K562 (cell line): ENCODE measurements at regions not wholly inside any gene's neighbourhood (a gene's known extent, or its start where the extent isn't known, plus 50 kb on each side); places are given as distances from the start of the nearest gene placed in this dataset.

Experiments
- ATAC-seq: fragments of 200-7000 bp; cut with Tn5 transposase; 3 replicates; pipeline ENCODE4 v1.9.1; 2020; ENCODE audit warnings: moderate library complexity
- BruUV-seq: library from RNA; stranded (reverse); fragments of 400-500 nt; replicated peaks from 2 replicates; lab custom pipeline; 2021; lab: Mats Ljungman, UMichigan
- CTCF ChIA-PET: fragments of 300-600 bp; formaldehyde crosslinking; extraction: SDS; loops from one replicate; lab custom pipeline; 2021; ENCODE audit warnings: low intra/inter-chr PET ratio; lab: Yijun Ruan, JAX
- POLR2A ChIA-PET: fragments of 300-600, 350-650 bp; sonication (Branson Sonifier 250); formaldehyde crosslinking; extraction: SDS; loops from one replicate; lab custom pipeline; 2021; ENCODE audit warnings: antibody characterized with exemption, inconsistent platforms; lab: Yijun Ruan, JAX
- DNase-seq, 4 experiments: peaks; one replicate each; pipeline versions ENCODE4 v3.0.0 to v3.0.0-alpha.2; 2011 to 2018; ENCODE audit warnings: low spot score in 3 of 4, mixed read lengths in 3 of 4; ENCODE audit errors: extremely low read depth in 1 of 4
- FAIRE-seq: peaks from 2 replicates; lab custom pipeline; 2011; peaks lifted over from hg19 to GRCh38; lab: Jason Lieb, UNC
- H2AFZ ChIP-seq: 2 replicates; pipeline ENCODE4 v1.6.0; 2011; ENCODE audit warnings: low read depth, low read length, control low read depth, inconsistent platforms
- H3K27ac ChIP-seq: fragments of 200-600 bp; 3 replicates; pipeline ENCODE4 v1.8.0; 2011; ENCODE audit warnings: low read depth, mild to moderate bottlenecking, control low read depth, inconsistent platforms, low read length, moderate library complexity, mixed read lengths; ENCODE audit errors: extremely low read depth
- H3K27me3 ChIP-seq, 2 experiments: fragments of 300-600 bp in 1 of 2; 2 replicates in 1 of 2; 3 replicates in 1 of 2; pipeline versions ENCODE4 v1.6.0 to v1.8.0; 2011; ENCODE audit warnings: inconsistent platforms in 2 of 2, low read length in 2 of 2, mild to moderate bottlenecking in 1 of 2, mixed read lengths in 1 of 2, moderate library complexity in 1 of 2; ENCODE audit not compliant: control insufficient read depth in 2 of 2, insufficient read depth in 2 of 2
- H3K36me3 ChIP-seq: fragments of 300-600 bp; 3 replicates; pipeline ENCODE4 v1.8.0; 2011; ENCODE audit warnings: mild to moderate bottlenecking, low read length, inconsistent platforms; ENCODE audit not compliant: control insufficient read depth, insufficient read depth
- H3K4me1 ChIP-seq, 2 experiments: fragments of 200-600 bp in 1 of 2; replicated peaks in 1 of 2; 2 replicates in 1 of 2; 3 replicates in 1 of 2; pipeline versions ENCODE4 v1.5.1 to v1.8.0; 2011; ENCODE audit warnings: inconsistent platforms in 2 of 2, low read length in 2 of 2, mild to moderate bottlenecking in 1 of 2, mixed read lengths in 1 of 2, moderate library complexity in 1 of 2; ENCODE audit not compliant: control insufficient read depth in 2 of 2, insufficient read depth in 2 of 2
- H3K4me2 ChIP-seq: 2 replicates; pipeline ENCODE4 v1.6.1; 2011; ENCODE audit warnings: low read length, control low read depth, inconsistent platforms, mixed read lengths; ENCODE audit not compliant: insufficient read depth
- H3K4me3 ChIP-seq: fragments of 200-600 bp; sonication (generic), shearing (Covaris generic); 2 replicates; pipeline ENCODE4 v1.5.1; 2016; ENCODE audit warnings: control low read depth, inconsistent platforms
- H3K79me2 ChIP-seq: fragments of 200-600 bp; 3 replicates; pipeline ENCODE4 v1.8.0; 2011; ENCODE audit warnings: low read length, inconsistent platforms; ENCODE audit not compliant: control insufficient read depth, insufficient read depth
- H3K9ac ChIP-seq, 2 experiments: 2 replicates each; pipeline versions ENCODE4 v1.6.0 to v1.6.1; 2011; ENCODE audit warnings: low read depth in 2 of 2, low read length in 2 of 2, control low read depth in 1 of 2, inconsistent platforms in 1 of 2, mild to moderate bottlenecking in 1 of 2, mixed read lengths in 1 of 2; ENCODE audit not compliant: insufficient read depth in 1 of 2
- H3K9me1 ChIP-seq: one replicate; pipeline ENCODE4 v1.6.0; 2011; ENCODE audit warnings: inconsistent platforms, mild to moderate bottlenecking, low read length, moderate library complexity; ENCODE audit not compliant: control insufficient read depth, insufficient read depth
- H3K9me3 ChIP-seq: replicated peaks from 2 replicates; pipeline ENCODE4 v1.5.1; 2011; ENCODE audit warnings: low read depth, low read length, inconsistent platforms; ENCODE audit not compliant: control insufficient read depth, insufficient read depth
- H4K20me1 ChIP-seq: replicated peaks from 2 replicates; pipeline ENCODE4 v1.6.1; 2011; ENCODE audit warnings: low read length, inconsistent platforms, mixed read lengths; ENCODE audit not compliant: control insufficient read depth, insufficient read depth
- GTF2F1 ChIP-seq: IDR thresholded peaks from 2 replicates; pipeline ENCODE4 v1.6.1; 2011; ENCODE audit warnings: low read depth, low read length, improper control_type of control experiment
- KDM4B ChIP-seq, 2 experiments: fragments of 450-650 bp in 1 of 2; sonication (generic) in 1 of 2; IDR thresholded peaks; 2 replicates each; pipeline ENCODE4 v1.6.1; 2016 to 2017; ENCODE audit warnings: borderline replicate concordance in 2 of 2, antibody characterized with exemption in 1 of 2, low read depth in 1 of 2, mild to moderate bottlenecking in 1 of 2
- MXI1 ChIP-seq: IDR thresholded peaks from 2 replicates; pipeline ENCODE4 v1.6.1; 2011; ENCODE audit warnings: low read depth, mild to moderate bottlenecking, improper control_type of control experiment, low read length
- RHOXF2B ChIP-seq: fragments of 250-450 bp; sonication (Bioruptor Pico); conservative IDR thresholded peaks from 2 replicates; pipeline ENCODE4 v1.5.1; 2021
- RNF2 ChIP-seq: sonication (generic); IDR thresholded peaks from 2 replicates; pipeline ENCODE4 v1.6.1; 2016
- TOE1 ChIP-seq, 2 experiments: fragments of 450-650 bp in 1 of 2; sonication (generic) in 1 of 2; formaldehyde crosslinking in 1 of 2; IDR thresholded peaks; 2 replicates each; pipeline versions ENCODE4 v1.7.1 to v1.8.0; 2016 to 2022; ENCODE audit warnings: borderline replicate concordance in 2 of 2, mild to moderate bottlenecking in 2 of 2, antibody characterized with exemption in 1 of 2, inconsistent platforms in 1 of 2, low read depth in 1 of 2, missing genetic modification reagents in 1 of 2, moderate library complexity in 1 of 2
- YBX1 ChIP-seq: fragments of 450-650 bp; IDR thresholded peaks from 2 replicates; pipeline ENCODE4 v1.7.1; 2016; ENCODE audit warnings: mild to moderate bottlenecking
- ZBED1 ChIP-seq: IDR thresholded peaks from 2 replicates; pipeline ENCODE4 v1.6.1; 2014
- ZC3H8 ChIP-seq: fragments of 450-650 bp; IDR thresholded peaks from 2 replicates; pipeline ENCODE4 v1.6.1; 2017
- ZNF583 ChIP-seq: fragments of 250-450 bp; sonication (Bioruptor Pico); IDR thresholded peaks from 2 replicates; pipeline ENCODE4 v1.4.0; 2020
- ZNF644 ChIP-seq: fragments of 200-800 bp; sonication (Bioruptor generic); IDR thresholded peaks from 2 replicates; pipeline ENCODE4 v1.6.1; 2016; ENCODE audit warnings: low read depth, missing genetic modification characterization, missing compliant biosample characterization
- WGBS: fragments of 100-300 bp; shearing (Covaris generic); methylation state at CpG from one replicate; pipeline ENCODE4 v1.1.6; 2016; ENCODE audit warnings: low coverage, mixed read lengths; ENCODE audit not compliant: insufficient coverage; ENCODE audit errors: missing lambda C conversion rate; 5-methylcytosine and 5-hydroxymethylcytosine counted together
- in situ Hi-C: fragments of 300-500 bp; cut with MboI; formaldehyde crosslinking; loops from 4 replicates; pipeline ENCODE4 v1.15.0; 2018; ENCODE audit warnings: inconsistent platforms, mixed read lengths
- intact Hi-C: fragments of 100-400 bp; cut with micrococcal nuclease; formaldehyde crosslinking; loops from 2 replicates; pipeline ENCODE4 v1.14.2; 2022

GRCh38 chr5:4532705-4533080, 607.4 kb upstream of the ADAMTS16 start:
- FAIRE-seq, result no peak
- no peaks in the 10 kb centered on the region for H3K27me3 ChIP-seq
- ATAC-seq, result no peak
- ChIA-PET POLR2A (no interaction called here), CTCF (no interaction called here)
- no peak for TF ChIP-seq MXI1
- TF ChIP-seq GTF2F1, result no peak
- TF ChIP-seq ZNF583 (CRISPR knock-in tag), result no peak
- no peak for TF ChIP-seq KDM4B (IDR thresholded peaks at IDR 0.05; ENCODE audit: borderline replicate concordance in 2 of 2, low read depth in 1 of 2)
- no peak for TF ChIP-seq ZC3H8
- no peak for TF ChIP-seq ZBED1
- no peak for TF ChIP-seq TOE1 (IDR thresholded peaks at IDR 0.05; ENCODE audit: borderline replicate concordance)
- TF ChIP-seq TOE1 (CRISPR knock-in tag; IDR thresholded peaks at IDR 0.05; ENCODE audit: borderline replicate concordance, low read depth), result no peak
- no peak for TF ChIP-seq RHOXF2B (CRISPR knock-in tag)
- TF ChIP-seq ZNF644 (tag), result no peak
- TF ChIP-seq RNF2, result no peak
- no peak for TF ChIP-seq YBX1
- no peaks in the 10 kb centered on the region for H3K36me3 ChIP-seq
- no TSS peak for BruUV-seq
- no peaks in the 10 kb centered on the region for H3K4me1 ChIP-seq
- in situ Hi-C loops, result no loop called here
- no peak overlapping the region for H3K4me3 ChIP-seq
- no peak overlapping the region for H3K27ac ChIP-seq
- H3K9me1 ChIP-seq, result no peaks in the 10 kb centered on the region
- H3K79me2 ChIP-seq, result no peaks in the 10 kb centered on the region
- WGBS, result 0% methylated on average over 6 of the region's 6 CpGs
- no peak overlapping the region for H2AFZ ChIP-seq
- H3K9me3 ChIP-seq, result no peaks in the 10 kb centered on the region
- no peaks in the 10 kb centered on the region for H4K20me1 ChIP-seq
- DNase-seq, result no peak
- H3K9ac ChIP-seq, result no peak overlapping the region
- intact Hi-C loops, result no loop called here
- H3K4me2 ChIP-seq, result no peak overlapping the region
